ENCODE measurements at regions not wholly inside any gene's neighbourhood (a gene's known extent, or its start where the extent isn't known, plus 50 kb on each side); places are given as distances from the start of the nearest gene placed in this dataset.

GRCh38 chr1:88043834-88044233, 640.2 kb upstream of the PKN2 start:
- no peak for TF ChIP-seq EZH2 (IDR thresholded peaks at IDR 0.05; ENCODE audit: borderline replicate concordance, low read length)
- TF ChIP-seq, protein P1, sequence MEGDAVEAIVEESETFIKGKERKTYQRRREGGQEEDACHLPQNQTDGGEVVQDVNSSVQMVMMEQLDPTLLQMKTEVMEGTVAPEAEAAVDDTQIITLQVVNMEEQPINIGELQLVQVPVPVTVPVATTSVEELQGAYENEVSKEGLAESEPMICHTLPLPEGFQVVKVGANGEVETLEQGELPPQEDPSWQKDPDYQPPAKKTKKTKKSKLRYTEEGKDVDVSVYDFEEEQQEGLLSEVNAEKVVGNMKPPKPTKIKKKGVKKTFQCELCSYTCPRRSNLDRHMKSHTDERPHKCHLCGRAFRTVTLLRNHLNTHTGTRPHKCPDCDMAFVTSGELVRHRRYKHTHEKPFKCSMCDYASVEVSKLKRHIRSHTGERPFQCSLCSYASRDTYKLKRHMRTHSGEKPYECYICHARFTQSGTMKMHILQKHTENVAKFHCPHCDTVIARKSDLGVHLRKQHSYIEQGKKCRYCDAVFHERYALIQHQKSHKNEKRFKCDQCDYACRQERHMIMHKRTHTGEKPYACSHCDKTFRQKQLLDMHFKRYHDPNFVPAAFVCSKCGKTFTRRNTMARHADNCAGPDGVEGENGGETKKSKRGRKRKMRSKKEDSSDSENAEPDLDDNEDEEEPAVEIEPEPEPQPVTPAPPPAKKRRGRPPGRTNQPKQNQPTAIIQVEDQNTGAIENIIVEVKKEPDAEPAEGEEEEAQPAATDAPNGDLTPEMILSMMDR (conservative IDR thresholded peaks at IDR 0.05 in 1 of 2, IDR thresholded peaks at IDR 0.05 in 1 of 2; ENCODE audit: extremely low read depth in 1 of 2, insufficient read depth in 1 of 2, low read depth in 1 of 2, low read length in 2 of 2): no peak
